NCI-H187 (cell line): ENCODE measurements at regions not wholly inside any gene's neighbourhood (a gene's known extent, or its start where the extent isn't known, plus 50 kb on each side); places are given as distances from the start of the nearest gene placed in this dataset.

Experiments used
- DNase-seq, 2 experiments: peaks; one replicate each; lab custom pipeline; 2025; lab: John Stamatoyannopoulos, UW

DNA sequence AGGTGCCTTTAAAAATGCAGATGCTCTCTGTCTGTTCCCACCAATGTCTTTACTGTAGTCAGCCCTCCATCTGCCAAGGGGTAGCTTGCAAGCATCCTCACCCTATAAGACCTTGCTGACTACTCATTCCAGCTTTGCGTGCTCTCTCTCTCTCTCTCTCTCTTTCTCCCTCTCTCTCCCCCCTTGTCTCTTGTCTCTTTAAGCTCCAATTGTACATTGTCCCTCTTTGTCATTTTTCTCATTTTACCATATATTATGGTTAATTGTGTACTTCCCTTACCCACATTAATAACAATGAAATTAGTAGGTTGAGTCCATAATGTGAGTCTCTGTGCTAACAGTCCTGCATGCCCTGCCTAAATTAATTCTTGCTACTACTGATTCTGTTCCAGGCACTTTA, 350.2 kb upstream of the CDH4 start:
- DNase-seq: no peak

DNA sequence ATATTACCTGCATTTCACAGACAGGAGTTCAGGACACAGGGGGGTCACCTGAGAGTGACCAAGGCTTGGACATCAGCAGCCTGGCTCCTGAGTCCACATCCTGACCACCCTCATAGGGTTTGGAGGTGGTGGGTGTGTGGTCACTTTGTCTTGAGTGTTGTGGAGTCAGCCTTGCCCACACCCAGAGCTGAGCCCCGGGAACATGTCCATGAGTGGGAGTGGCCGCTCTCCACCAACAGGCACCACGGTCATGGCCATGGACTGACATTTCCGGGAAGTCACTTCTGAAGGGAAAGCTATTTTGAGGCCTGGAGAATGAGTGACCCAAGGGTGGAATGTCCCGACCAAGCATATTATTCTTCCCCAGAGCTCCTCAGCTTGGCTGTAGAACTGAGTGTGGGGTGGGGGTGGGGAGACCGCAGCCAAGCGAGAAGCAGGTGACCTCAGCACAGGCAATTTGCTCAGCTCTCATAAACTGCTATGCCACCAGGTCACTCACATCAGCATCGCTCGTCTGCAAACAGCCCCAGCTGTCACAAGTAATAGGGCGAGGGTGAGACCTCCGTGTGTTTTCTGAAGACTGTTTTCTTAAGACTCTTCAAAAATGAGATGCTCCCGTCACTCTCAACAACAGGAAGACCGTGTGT, 348.6 kb upstream of the CDH4 start:
- peak in 1 of 2 experiments; percentile 18 for DNase-seq

DNA sequence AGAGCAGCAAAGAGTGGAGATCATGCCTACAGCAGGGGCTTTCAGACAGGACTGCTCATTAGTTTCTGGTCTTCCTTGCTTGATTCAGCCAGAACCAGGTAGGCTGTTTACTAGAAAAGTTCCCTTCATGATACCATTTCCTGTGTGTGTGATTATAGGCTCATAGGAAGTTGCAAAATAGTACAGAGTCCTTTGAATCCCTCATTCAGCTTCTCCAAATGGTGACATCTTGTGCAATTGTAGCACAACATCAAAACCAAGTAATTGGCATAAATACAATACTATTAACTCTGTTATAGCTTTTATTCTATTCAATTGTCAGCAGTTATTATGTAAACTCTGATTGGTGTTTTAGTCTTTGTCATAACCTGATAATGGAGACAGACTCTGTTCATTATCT, 347.3 kb upstream of the CDH4 start:
- no peak for DNase-seq

DNA sequence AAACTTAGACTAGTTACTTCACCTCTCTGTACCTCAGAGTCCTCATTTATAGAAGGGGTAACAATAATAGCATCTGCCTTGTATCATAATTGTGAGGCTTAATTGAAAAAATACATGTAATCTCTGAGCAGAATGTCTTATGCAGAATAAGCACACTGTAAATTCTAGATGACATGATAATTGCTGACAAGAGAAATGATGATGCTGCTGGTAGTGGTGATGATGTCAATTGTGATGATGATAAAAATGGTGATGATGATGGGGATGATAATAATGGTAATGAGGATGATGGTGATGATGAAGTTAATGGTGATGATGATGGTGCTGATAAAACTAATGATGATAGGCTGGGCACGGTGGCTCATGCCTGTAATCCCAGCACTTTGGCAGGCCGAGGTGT, 346.1 kb upstream of the CDH4 start:
- no peak for DNase-seq

DNA sequence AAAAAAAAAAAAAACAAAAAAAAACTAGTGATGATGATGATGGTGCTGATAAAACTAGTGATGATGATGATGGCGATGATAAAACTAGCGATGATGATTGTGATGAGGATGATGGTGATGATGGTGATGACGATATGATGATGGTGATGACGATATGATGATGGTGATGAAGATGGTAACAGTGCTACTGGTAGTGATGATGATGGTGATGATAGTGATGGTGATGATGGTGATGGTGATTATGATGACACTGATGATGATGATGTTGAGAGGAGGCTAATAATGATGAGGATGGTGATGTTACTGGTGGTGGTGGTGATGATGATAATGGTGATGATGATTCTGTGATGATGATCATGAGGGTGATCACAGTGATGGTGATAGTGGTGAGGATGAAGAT, 345.5 kb upstream of the CDH4 start:
- no peak for DNase-seq

DNA sequence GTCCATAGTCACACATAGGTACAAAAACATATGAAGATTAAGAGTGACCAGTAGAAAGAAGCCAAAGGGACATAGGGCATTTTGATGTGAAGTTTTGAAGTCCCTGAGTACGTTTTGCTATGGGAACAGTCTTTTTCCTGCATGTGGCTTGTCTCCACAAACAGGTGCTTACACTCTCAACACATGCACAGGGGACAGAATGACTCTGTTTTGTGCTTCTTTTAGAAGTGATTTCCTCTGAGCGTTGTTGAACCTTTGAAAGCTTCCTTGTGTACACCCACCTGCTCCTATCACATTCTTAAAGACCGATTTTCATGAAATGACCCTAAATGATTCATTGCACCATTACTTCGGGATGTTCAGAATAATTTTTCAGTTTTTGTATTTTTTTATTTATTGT, 338.8 kb upstream of the CDH4 start:
- no peak for DNase-seq

DNA sequence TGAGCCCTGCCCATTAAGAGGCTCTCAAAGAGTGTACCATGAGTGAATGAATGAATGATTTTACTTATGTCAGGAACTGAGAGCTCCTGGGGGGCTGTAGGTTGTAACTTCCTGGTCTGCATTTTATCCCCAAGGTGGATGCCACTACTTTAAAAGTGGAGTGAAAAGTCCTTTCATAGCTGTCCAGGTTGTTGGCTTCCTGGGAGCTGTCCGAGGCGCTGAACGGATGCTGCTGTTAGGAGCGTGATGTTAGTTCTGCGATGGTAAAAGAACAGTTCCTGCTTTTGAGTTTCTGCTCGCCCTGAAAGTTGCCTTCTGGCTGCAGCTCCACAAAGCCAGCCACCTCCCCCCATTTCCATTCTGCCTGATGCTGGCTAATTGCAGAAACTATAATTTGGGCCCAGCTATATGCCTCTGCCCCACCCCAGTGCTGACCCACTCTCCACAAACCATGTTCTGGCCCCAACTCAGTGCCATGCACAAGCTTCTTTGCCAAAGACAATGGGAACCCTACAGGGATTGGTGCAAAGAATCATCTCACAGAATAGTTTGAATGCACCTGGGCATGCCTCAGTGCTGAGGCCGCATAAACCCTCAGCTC, 330.9 kb upstream of the CDH4 start:
- no peak for DNase-seq

DNA sequence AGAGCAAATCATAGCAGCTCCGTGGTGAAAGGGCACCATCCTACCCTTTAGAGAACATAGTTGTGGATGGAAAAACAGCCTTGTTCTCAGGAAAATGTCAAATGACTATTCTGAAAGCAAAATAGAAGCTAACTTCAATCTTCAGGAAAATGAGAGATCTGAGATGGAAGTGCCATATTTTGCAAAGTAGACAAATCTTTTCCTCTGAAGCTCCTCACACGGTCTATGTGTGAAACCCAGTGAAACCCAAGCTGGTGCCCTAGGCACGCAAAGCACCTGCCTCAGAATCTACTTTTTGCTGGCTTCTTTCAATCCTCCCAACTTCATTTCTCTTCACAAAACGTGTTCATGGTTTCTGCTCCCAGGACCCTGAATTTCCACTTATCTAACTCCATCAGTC, 325.2 kb upstream of the CDH4 start:
- no peak for DNase-seq

DNA sequence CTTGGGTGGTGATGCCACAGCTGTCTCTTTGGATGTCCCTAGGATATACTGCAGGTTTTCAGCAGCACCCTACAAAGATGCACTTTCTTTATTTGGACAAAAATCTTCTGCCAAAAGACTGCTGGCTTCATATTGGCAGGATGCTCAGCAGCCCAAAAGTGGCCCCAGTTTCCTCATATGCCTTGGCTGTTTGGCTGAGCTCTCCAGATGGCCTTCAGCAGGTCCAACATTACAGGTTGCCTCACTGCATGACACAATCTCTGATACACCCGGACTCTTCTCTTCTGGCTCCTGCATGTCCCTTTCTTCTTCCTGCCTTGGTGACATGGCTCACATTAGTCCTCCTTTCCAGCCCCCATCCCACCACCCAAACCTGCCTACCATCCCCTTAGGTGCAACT, 323.7 kb upstream of the CDH4 start:
- no peak for DNase-seq

DNA sequence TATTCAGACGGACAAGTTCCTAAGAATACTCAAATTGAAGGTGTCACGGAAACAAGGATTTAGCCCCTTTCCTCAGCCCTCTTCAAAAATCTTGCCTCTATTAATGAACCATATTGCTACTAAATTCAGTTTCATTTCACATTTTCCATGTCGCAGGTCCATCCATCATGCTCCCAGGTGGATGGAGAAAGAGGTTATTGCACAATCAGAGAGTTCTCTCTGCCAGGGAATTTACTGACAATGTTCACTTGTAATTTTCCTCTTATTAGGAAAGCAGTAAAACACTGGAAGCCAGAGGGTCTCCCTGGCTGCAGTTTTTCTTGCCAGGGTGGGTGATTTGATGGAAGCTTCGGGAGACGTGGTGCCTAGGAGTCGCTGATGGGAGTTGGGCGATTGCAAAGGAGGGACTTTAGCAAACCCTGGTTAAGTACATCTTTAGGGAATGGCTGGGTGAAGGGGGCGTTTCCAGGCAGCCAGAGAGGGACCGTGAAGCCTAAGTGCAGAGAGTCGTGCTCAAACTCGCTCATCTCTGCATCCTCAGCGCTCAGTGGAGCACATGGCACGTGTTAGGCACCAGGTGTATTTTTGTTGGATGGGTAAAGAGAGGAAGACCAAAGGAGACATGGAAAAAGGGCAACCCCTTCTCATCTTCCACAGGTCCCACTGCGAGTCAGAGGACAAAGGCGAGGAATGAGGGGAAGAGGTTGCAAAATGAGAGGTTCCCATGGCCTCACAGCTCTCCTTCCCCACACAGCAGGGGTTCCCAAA, 321.9 kb upstream of the CDH4 start:
- no peak for DNase-seq

DNA sequence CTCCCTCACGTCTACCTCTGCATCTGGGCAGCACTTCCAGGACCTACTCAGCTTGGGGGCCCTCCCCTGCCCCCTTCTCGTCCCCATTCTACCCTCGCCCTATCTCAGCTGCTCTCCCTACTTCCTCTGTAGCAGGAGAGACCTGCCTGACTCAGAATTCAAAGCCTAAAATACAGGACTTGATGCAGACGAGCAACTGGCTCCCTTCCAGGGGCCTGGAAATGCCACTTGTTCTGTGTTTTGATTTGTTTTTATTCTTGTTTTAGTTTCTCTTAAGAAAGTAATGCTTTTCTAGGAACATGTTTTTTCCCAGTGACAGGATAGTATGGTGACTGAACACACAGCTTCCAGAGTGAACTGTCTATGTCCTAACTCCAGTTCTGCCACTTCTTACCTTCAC, 320.4 kb upstream of the CDH4 start:
- DNase-seq: no peak

DNA sequence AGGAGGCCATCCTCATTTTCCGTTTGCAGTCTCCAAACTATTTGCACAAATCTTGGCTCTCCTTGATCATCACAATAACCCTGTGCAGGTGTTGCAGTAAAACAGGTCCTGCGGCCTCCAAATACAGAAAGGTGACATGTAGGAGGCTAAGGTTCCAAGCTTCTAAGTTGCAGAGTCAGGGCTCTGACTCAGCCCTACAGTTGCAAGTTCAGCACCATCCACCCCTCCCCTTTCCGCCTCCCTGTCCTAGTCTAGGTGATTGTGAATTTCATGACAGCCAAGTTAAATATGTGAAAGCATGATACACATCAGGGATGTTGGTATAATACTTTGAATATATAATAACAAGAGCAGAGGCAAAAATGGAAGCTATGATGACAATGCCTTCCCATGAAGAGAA, 317.3 kb upstream of the CDH4 start:
- no peak for DNase-seq

DNA sequence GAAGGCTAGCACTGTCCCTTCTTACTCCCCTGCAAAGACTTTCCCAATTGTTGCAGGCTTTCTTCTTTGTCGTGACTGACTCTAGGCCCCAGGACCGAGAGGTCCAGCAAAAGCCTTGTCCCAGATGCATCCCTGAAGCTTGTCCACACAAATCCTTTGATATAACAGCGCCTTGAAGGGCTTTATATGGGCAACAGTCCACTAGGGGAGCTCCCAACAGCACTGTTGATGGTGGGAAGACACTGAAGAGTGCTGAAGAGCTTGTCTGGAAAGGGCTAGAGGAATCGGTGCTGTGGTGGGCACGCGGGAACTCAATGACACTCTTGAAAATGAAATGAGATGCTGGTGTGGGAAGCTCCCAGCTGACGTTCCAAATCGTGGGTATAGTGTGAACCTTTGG, 316.1 kb upstream of the CDH4 start:
- no peak for DNase-seq

DNA sequence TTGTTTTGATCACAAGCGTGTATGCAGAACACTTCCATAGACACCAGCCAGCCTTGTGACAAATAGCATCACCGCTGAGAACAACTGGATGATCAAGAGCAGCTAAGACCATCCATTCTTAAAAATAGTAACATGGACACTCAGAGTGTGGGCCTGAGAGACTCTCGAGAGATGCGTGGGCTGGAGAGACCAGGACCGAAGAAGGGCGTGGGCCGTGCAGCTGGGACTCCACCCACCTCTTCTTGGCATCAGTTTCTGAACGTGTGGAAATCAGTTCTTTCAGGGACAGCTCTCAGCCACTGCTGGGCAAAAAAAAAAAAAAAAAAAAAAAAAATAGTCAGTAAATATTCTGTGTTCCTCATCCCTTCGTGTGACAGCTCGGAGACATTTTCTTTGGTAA, 314.5 kb upstream of the CDH4 start:
- DNase-seq: no peak

DNA sequence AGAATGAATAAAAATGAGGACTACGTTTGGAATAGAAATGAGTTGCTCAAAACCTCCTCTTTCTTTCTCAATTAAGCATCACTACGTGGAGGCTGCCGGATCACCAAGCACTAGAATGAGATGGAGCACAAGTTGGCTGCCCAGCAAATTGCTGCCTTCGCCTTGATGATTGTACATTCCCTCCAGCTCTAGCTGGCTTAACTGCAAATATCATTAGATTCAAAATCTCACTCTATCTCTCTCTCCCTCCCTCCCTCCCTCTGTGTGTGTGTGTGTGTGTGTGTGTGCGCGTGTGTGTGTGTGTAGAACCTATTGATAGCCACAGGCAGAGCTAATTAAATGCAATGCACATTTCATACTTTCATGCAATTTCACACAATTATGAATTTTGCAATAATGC, 310.7 kb upstream of the CDH4 start:
- DNase-seq: no peak

DNA sequence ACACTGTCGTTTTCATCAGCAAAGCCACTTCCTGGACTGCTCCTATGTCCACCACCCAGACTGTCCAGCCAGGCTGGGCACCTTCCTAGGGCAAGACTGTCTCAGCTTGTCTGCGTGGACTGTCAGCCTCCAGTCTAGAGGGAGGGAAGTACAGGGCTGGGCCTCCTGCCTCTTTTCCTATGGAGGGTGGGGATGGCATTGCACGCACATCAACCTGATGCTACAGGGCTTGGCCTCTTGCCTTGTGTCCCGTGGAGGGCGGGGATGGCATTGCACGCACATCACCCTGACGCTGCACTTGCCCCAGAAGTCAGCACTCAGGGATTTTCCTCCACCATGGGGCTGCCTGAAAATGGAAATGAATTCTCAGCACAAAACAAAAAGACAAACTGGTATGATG, 304.2 kb upstream of the CDH4 start:
- DNase-seq: no peak

DNA sequence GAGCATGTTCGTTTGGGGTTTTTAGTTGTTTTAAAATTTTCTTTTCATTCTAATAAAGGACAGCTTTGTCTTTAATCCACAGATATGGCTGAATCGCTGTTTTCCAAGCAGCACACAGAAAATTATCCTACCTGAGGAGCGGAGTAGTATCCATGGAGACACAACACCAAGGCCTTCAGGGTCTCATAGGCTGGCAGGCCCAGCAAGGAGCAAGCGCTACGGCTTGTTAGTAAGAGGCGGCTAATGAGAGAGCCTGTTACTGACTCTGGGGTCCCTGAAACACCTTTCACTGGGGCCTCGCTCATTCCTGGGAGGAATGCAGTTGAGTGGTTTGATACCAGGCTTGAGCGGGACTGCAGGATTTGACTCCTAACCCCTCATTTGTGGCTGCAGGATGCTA, 303.8 kb upstream of the CDH4 start:
- no peak for DNase-seq

DNA sequence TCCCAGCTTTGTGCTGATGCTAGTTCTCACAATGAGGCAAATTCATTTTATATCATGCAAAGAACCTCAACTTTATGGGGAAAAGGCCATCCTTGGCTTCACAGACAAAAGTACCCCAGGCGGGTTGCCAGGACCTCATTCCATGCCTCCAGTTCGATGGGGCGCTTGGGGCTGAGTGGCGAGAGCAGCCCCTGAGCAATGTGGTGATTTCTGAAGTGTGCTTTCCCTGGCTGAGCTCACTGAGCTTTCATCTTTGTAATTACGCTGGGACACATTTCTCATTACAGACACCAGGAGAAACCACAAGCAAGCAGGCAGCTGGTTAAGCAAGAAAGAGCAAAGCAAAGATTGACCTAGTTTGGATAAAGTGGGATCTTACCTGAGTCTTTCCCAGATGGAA, 301.5 kb upstream of the CDH4 start:
- DNase-seq: no peak

DNA sequence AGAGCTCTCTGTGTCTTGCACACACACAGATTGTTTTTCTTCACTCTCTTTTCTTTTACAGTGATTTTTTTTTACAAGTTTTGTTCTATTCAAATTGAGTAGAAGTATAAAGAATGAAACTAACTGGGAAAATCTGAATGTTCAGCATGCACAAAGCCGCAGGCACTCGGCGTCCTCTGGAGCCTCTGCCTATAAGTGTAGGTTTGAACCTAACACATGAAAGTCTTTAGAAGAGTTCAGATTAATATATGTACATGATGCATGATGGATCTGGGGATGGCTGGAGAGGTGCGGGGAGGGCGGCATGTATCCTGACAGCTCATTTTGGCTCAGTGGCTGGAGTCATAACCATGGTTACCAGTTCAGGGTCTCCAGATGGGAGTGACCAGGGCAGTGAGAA, 301.1 kb upstream of the CDH4 start:
- no peak for DNase-seq

DNA sequence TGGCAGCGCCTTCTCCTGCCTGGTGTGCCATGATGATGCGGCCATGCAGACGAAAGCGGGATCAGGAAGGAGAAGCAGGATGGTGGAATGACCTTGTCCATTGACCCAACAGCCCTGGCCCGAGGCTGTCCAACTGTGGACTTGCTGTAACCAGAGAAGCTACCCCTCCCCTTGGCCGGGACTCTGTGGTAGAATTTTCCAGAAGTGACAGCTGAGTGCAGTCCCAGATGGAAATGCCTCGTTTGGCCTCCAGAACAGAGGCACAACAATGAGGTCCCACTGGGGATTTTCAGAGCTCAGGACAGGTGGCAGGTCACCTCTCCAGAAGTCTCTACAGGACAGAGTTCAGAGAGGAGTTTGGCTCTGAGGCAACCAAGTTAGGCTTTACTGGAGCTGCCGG, 299.2 kb upstream of the CDH4 start:
- no peak for DNase-seq

DNA sequence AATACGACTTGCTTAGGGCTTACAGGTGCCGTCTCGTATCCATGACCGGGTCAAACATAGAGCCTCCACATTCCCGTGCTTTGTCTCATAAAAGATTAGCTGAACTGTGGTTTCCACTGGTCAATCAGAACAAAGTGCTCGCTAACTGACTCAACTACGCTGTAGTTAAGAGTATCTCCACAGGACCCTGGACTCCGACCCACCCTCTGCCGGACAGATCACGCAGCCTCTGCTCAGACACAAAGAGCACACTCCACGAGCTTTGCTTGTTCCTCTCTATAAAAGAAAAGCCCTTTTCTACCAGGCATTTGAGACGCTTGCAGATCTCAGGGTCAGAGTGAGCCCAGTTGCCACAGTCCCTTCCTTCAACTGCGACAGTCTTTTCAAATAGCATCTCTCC, 298.7 kb upstream of the CDH4 start:
- DNase-seq: no peak

DNA sequence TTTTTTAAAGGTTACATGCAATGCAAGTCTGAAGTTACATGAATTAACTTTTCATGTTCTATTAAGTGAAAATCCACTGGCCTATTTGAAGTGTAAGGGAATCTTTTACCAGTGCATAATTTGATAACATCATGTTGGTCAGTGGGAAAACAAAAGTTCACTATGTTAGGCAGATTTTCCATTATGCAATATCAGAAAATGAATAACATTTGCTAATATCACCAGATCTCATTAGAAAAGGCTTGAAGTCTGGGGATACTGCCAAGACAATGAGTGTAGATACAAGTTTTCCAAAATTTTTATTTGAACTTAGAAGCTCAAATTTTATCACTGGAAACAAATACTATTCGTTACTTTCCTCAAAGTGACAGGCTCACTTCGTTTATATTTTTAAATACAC, 296.4 kb upstream of the CDH4 start:
- DNase-seq: no peak

DNA sequence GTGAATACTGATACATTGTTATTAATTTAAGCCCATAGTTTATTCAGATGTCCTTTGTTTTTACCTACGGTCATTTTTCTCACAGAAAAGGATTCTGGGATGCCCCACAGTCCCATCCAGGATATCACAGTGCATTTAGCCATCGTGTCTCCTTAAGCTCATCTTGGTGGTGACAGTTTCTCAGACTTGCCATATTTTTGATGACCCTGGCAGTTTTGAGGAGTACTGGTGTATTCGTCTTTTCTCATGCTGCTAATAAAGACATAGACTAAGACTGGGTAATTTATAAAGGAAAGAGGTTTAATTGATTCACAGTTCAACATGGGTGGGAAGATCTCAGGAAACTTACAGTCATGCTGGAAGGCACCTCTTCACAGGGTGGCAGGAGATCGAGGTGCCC, 295.9 kb upstream of the CDH4 start:
- DNase-seq: no peak

DNA sequence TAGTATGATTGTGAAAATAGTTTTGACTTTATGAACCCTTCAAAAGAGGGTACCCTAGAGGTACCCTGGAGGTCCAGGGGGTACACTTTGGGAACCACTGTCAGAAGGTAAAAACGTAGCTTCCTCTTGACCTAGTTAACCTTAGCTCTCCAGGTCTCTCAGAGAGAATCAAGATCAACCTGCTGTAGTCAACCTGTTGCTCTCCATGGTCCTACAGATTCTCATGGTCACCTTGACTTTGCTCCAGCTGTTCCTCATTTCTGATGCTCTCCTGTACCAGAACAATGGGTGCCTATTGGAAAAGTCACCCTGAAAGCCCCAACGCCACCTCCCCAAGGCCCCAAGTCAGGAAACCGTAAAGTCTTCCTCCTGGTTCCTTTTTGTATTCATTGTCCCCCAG, 294.4 kb upstream of the CDH4 start:
- no peak for DNase-seq
